GM19328 (cell line): ENCODE measurements at regions not wholly inside any gene's neighbourhood (a gene's known extent, or its start where the extent isn't known, plus 50 kb on each side); places are given as distances from the start of the nearest gene placed in this dataset.

ENCODE experiments used
- ATAC-seq: cut with Tn5 transposase; IDR thresholded peaks from one replicate; pipeline ENCODE4 v1.9.1; 2021; ENCODE audit warnings: mild to moderate bottlenecking, moderate library complexity; ENCODE audit not compliant: unreplicated experiment

DNA sequence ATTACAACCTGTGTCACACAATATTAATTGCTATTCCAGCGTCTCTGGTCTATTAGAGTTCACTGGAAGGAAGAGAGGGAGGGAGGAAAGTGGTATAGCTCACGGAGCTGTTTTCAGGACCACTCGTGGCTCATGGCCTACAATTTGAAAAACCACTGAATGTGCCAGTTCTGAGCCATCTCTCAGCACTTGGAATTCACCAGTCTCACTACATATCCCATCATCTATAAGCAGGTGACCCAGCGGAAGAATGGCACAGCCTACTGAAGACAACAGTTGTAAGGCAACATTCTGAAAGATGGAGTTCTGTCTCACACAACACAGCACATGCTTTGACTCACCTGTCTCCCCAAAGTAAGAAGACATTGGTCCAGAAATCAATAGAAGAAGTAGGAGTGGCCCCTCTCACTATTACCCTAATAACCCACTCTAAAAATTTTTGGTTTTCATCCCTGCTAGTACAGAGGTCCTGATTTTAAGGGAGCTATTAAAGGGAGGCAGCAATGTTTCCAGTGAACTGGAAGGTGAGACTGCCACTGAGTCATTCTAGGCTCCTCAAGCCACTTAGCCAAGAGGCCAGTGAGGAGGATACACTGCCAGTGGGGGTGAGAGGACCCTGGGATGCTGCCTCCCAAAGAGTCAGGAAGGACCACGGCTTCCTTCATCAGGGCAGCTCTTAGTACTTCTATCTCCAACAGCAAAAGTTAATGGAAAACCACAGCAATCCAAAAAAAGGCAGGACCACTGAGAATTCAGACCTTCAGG lies 50.0 kb upstream of the DOCK9 start:
- ATAC-seq, result no peak

DNA sequence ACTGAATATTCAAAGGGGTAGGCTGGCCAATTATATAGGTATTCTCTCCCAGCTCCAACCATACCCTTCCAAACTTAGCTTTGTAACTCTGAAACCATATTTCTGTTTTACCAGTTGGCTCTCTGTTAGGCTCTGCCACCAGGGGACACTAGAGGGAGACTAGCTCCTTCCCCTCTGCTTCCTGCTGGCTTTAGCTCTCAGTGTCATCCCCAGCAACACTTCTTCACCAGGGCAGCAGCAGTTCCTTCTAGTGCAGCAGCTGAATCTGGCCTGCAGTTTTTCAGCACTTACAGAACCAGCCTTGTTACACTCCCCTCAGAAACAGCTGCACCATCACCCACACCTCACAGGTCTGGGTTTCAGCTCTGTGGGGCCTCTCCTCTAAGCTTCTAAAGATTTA lies 51.0 kb upstream of the DOCK9 start:
- ATAC-seq, result no peak

DNA sequence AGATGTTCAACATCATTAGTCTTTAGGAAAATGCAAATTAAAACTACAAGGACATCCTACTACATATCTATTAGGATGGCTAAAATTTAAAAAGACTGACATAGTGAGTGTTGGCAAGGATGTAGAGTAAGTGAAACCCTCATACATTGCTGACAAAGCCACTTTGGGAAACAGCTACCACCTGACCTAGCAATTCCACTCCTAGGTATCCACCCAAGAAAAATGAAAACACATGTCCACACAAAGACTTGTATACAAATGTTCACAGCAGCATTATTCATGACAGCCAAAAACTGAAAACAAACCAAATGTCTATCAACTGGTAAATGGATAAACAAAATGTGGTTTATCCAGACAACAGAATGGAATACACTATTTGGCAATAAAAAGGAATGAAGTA lies 51.7 kb upstream of the DOCK9 start:
- no peak for ATAC-seq

DNA sequence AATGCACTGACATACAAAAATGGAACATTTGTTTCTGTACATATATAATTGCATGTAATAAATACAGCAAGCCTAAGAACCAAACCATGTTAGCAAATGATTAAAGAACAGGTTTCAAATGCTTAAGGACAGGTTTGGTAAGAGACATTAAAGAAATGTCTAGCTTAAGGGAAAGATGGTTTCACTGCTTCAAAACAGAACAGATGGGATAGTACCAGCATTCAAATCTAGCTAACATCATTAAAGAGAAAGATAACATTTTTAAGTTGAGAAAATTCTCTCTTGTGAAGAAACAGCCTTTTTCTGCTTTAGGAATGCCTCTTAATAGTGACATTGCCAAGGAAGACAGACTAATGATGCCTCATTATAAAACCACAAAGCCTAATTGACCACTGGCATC lies 52.5 kb upstream of the DOCK9 start:
- no peak for ATAC-seq

DNA sequence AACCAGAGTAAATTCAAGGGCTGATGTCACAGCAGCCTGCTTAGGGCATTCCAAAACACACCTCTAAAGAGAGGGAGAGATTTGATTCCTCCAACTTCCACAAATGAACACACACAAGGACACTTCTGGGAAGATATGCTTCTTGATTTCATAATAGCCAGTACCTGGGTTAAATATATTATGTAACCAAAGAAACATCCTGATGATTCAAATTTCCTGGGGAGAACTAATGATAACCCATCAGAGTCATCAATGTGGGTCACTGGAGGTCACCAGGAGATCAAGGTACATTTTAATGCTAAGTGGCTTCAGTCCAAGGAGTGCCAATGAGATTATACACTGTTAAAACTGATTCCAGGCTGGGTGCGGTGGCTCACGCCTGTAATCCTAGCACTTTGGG lies 54.0 kb upstream of the DOCK9 start:
- ATAC-seq, result no peak

DNA sequence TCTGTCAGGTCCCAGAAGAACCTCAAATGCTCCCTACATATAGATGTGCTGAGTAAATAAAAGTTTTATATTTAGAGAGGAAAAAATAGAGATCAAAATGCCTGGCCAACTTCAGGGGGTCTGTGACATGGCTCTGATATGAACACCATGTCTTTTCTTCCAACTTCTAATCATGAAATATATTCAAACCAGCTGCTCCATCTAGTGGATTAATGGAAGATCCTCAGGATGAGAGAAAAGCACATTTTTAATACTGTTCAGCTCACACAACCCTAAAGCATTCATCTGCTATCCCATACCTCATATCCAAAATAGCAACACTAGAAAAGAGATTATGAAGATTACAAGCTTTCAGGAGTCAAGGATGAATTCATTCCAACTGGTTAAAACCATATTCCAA lies 56.0 kb upstream of the DOCK9 start:
- ATAC-seq, result no peak

DNA sequence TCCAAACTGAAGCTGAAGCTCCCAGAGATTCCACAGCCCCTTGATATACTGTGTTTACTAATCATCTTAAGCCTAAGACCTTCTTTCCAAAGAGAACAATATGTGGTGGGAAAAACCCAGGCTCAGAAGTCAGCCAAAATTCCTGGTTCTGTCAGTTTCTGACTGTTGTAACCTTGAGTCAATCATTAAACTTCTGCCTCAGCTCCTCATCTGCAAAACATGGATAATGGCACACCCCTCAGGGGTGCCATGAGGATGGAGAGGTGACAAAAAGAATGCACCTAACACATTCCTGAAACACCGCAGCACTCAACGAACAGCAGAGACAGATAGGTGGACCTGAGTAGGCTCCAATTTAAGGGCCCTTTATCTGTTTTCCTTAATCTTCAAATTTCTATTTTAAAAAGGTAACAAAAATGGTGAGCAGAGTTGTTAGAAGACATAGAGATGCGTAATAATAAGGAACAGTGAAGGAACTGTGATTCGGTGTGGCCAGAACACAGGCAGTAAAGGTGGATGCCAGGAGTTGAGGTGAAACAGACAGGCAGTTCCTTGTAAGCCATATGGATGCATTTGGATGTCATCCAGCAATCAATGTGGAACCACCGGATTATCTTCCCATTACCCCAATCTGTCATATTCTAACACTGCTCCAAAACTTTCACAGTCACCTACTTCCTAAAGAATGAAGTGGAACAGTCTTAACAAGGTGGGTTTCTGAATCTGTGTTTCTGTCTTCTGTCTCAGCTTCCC lies 56.6 kb upstream of the DOCK9 start:
- ATAC-seq, result no peak

DNA sequence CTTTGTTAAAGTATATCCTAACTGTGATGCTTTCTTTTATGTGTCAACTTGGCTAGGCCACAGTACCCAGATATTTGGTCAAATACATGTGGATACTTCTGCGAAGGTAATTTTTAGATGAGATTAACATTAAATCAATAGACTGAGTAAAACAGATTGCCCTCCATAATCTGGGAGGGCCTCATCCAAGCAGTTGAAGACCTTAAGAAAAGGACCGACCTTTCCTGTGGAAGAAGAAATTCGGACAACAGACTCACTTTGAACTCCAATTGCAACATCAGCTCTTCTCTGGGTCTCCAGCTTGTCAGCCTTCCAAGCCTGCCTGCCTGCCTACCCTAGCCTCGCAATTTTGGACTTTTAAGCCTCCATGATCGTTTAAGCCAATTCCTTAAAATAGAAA lies 57.9 kb upstream of the DOCK9 start:
- ATAC-seq, result no peak

DNA sequence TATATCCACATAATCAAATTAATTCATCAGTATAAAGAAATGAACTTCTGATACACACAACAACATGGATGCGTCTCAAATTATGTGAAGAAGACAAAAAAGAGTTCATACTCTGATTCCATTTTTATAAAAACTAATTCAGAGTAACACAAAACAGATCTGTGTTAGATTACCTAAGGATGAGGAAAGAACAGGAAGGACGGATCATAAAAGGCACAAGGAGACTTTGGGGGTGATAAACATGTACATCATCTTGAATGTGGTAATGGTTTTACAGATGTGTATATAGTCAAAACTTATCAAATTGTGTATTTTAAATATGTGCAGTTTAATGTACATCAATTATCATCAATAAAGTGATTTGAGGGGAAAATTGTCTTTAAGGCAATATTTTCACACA lies 59.9 kb upstream of the DOCK9 start:
- ATAC-seq, result no peak

DNA sequence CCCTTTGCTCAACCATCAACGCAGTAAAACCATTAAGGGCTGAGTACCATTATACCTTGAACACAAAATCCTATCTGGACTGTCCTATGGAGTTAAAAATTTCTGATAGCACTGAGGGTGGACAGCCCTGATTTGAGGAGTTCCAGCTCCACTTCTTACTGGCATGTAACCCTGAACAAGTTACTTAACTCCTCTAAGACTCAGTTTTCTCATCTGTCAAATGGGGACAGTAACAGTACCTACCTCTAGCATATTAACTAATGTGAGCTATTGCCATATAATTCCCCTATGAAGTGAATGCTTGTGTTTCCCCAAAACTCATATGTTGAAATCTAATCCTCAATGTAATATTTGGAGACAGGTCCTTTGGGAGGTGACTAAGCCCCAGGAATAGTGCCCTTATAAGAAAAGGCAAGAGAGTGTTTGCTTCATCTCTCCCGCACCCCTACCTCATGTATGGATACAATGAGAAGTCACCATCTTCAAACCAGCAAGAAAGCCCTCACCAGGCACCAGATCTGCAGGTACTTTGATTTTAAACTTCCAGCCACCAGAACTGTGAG lies 61.9 kb upstream of the DOCK9 start:
- ATAC-seq, result no peak

DNA sequence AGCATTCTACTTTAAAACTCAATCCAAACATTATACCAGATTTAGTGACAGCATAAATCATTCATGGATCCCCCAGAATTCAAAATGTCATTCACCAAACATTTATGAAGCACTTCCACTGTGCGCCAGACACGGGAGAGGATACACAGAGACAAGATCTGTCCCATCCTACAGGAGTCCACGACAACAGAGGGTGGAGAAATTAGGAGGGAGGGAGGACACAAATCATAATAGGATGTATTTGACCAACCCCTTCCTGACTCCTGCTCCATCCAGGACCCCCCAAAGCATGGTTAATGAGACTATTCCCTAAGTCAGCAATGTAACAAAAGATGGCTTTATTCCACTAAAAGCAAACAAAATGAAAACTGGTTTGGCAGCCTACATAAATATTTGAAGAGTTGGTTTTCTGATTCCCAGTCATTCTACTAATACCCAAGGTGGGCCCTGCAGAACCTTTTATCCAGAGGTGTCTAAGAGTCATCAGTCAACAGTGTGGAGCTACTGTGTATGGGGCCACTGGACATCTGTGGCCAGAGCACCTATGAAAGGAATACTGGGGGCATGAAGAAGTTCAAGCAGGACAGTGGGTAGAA lies 62.8 kb upstream of the DOCK9 start:
- no peak for ATAC-seq

DNA sequence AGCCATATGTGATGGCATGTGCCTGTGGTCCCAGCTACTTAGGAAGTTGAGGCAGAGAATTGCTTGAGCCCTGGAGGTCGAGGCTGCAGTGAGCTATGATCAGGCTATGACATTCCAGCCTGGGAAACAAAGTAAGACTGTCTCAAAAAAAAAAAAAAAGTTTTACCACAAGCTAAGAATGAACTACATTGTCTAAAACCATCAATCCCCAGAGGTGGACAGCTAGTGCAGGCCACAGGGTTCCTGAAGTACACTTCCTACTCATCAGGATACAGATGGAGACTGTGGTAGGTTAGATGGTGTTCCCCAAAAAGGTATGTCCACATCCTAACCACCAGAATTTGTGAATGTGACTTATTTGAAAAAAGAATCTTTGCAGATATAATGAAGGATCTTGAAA lies 63.5 kb upstream of the DOCK9 start:
- ATAC-seq, result no peak

DNA sequence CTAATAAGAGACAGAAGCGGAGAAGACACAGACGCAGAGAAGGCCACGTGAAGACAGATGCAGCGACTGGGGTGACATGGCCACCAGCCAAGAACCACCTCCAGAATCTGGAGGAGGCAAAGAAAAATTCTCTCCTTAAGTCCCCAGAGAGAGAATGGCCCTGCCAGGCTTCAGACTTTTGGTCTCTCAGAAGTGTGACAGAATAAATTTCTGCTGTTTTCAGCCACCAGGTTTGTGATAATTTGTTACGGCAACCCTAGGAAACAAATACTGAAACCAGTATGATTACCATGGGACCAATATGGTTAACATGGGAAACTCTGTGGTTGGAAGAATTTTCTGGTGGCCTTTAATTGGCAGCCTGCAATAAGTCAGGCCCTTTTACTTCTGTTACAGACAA lies 63.9 kb upstream of the DOCK9 start:
- ATAC-seq, result no peak

DNA sequence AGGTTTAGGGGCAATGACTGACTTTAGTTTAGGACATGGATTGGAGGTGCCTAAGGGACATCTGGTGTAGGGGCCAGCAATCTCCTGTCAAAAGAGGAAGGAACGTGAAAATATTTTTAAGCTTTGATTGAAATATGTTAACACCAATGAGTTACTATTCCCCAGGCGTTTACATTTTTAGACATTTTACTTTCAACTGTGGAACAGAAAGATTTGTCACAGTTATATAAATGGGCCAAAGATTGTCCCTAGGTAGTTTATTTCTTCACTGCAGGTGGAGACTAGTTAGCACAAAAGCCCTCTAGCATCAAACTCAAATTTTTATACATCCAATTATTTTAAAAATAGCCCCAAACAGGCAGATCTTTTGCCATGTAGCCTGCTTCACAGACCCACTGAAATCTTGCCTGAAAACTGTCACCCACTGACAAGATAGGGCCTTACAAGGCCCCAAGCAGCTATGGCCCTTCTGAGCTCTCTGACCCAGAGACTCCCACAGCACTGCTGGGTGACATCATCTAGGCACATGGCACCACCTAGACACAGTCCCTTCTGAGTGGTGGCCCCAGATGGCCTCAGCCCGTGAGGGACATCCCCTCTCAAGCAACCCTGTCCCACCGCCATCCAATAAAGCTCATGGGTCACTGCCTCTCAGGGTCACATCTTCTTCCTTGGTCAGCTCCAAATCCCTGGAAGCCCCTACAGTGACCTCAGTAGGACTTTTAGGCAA lies 64.8 kb upstream of the DOCK9 start:
- ATAC-seq, result no peak

DNA sequence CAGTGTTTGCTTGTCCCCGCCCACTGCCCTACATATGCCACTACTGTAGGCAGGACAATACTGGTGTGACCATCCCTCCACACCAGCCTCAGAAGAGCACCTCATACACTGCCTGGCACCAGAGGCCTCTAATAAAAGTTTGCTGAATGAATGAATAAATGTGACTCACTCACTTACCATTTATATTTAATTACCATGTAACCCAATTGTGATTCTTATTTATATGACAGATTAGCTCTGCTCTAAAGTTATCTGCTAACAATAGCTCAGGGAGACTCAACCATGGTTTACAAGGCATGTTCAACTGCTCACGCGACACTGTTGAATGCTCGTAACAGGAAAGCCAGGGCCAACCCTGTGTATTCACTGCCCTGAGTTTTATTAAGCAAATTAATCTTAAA lies 66.0 kb upstream of the DOCK9 start:
- ATAC-seq, result no peak

DNA sequence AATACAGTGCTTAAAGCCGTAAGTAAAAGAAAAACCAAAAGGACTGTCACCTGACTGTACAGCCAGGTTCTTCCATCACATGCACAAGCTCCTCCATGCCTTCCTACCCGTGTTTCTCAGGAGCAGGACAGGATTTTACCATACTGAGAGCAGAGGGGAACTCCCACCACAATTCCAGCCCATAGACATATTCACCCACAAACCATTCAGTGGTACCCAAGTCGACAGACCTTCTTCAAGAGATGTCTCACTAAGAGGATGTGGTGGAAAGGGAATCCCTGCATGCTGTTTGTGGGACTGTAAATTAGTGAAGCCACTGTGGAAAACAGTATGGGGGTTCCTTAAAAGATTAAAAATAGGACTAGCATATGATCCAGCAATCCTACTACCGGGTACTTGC lies 66.9 kb upstream of the DOCK9 start:
- ATAC-seq, result no peak

DNA sequence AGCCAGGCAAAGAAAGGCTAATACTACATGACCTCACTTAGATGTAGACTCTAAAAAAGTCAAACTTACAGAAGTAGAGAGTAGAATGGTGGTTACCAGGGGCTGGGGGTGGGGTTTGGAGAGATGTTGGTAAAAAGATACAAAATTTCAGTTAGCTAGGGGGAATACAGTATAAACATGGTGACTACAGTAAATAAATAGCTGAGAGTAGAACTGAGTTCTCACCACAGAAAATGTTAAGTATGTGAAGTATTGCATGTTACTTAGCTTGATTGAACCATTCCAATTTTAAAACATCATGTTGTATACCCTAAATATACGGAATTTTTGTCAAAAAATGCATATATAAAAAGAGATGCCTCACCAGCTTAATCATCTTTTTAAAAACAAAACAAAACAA lies 67.5 kb upstream of the DOCK9 start:
- no peak for ATAC-seq

DNA sequence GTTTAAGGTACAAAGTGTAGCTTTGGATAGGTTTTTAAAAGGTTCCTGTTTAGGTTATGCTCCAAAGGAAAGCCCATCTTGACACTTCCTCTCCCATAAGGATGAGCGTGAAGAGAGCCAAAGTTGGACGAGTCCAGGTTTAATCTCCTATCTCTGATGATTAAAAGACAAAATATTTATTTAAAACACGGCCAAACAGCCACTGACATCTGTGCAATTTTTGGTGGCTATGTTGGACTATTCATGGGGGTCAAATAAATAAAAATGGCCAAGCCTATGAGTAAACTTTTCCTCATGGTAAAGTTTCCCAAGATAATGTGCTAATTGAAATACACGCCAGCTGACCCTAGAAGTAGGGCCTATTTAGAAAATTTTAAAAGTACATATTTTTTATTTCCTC lies 69.0 kb upstream of the DOCK9 start:
- ATAC-seq, result no peak

DNA sequence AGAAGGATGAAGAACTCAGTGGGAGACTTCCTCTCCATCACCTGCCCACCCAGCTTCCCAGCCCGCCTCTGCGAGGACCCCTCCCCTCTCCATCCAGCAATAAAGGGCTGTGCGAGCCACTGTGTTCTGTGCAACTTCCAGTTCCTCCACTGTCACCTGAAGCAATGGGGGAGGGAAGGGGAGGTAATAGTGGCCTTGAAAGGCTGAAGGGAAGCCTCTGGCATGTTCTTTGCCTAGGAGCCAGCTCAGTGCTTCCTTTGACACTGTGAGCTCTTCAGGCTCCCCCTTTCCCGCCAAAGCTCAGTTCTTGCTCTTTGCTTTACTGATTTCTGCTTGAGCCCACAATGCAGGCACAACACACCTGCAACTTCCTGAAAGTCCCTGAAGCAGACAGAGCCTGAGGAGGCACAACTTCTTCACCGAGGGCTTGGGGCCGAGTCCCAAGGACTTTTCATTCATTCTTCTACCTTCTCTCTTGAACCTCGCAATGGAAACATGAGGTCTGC lies 73.2 kb upstream of the DOCK9 start:
- ATAC-seq, result no peak

DNA sequence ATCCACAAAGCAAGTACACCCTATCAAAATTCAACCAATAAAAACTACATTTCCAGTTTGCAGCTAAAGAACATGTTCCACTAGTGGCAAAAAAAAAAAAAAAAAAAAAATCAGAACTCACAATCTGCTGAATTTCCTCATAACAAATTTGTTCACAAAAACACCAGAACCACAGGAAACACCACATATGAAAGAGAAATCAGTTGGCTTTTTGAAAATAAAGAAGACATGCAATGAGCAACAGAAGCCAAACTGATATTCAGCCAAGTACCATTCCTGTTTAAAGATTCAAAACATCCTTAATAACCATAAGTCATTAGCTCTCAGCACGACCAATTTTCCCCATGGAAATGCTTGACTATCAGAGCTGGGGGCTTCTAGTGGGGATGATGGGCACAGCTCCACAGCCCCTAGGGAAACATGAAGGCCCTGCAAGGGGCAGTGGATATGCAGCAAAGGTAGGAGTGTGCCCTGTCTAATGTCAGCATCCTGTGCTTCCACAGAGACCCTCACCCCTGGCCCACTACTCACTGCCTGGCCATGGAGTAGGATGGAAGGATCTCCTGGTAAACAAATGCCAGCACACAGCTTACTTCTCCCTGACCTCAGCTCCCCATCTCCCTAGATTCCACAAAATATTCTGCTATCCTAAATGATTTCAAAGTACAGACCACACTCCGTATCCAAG lies 74.0 kb upstream of the DOCK9 start:
- no peak for ATAC-seq
